ENCODE measurements at regions not wholly inside any gene's neighbourhood (a gene's known extent, or its start where the extent isn't known, plus 50 kb on each side); places are given as distances from the start of the nearest gene placed in this dataset.

- TF ChIP-seq EZH2phosphoT487 (conservative IDR thresholded peaks at IDR 0.05; ENCODE audit: low read length) (no peak), CTCF (IDR thresholded peaks at IDR 0.05; ENCODE audit: insufficient read depth, low read length, poor library complexity, severe bottlenecking) (no peak)
- H3K4me3 ChIP-seq (ENCODE audit: insufficient read depth, low read length, poor library complexity, severe bottlenecking): no peak overlapping the region
- no peaks in the 10 kb centered on the region for H3K9me3 ChIP-seq (ENCODE audit: insufficient read depth, low read length)
- H3K79me2 ChIP-seq (ENCODE audit: insufficient read depth, low read length): no peaks in the 10 kb centered on the region
- no peaks in the 10 kb centered on the region for H3F3A ChIP-seq (ENCODE audit: insufficient read depth)
- H3K27me3 ChIP-seq (ENCODE audit: low read length): no peaks in the 10 kb centered on the region
- no peaks in the 10 kb centered on the region for H3K36me3 ChIP-seq (ENCODE audit: low read length)
- no peak overlapping the region for H2AFZ ChIP-seq (ENCODE audit: low read depth, low read length, severe bottlenecking)
- no peak overlapping the region for H3K4me2 ChIP-seq (ENCODE audit: low read depth, low read length, poor library complexity, severe bottlenecking)
- H3K27ac ChIP-seq (ENCODE audit: low read depth, low read length): no peak overlapping the region
- H3K9ac ChIP-seq (ENCODE audit: low read length): no peak overlapping the region
- no peaks in the 10 kb centered on the region for H4K20me1 ChIP-seq (ENCODE audit: low read depth, low read length)
- H3K9me2 ChIP-seq (replicated peaks; ENCODE audit: insufficient read depth, low read length): no peaks in the 10 kb centered on the region
These were observed 168.6 kb downstream of the CTTN start for GRCh38 chr11:70566768-70567530.

- Histone ChIP-seq H3F3A (ENCODE audit: insufficient read depth) (no peaks in the 10 kb centered on the region), H2AFZ (ENCODE audit: low read depth, low read length, severe bottlenecking) (no peak overlapping the region), H3K9me2 (replicated peaks; ENCODE audit: insufficient read depth, low read length) (no peaks in the 10 kb centered on the region), H3K79me2 (ENCODE audit: insufficient read depth, low read length) (no peaks in the 10 kb centered on the region), H3K9me3 (ENCODE audit: insufficient read depth, low read length) (no peaks in the 10 kb centered on the region), H3K27ac (ENCODE audit: low read depth, low read length) (no peak overlapping the region), H3K9ac (ENCODE audit: low read length) (no peak overlapping the region), H3K4me3 (ENCODE audit: insufficient read depth, low read length, poor library complexity, severe bottlenecking) (no peak overlapping the region), H3K4me2 (ENCODE audit: low read depth, low read length, poor library complexity, severe bottlenecking) (no peak overlapping the region), H3K36me3 (ENCODE audit: low read length) (no peaks in the 10 kb centered on the region), H4K20me1 (ENCODE audit: low read depth, low read length) (no peaks in the 10 kb centered on the region), H3K27me3 (ENCODE audit: low read length) (no peaks in the 10 kb centered on the region)
- TF ChIP-seq EZH2phosphoT487 (conservative IDR thresholded peaks at IDR 0.05; ENCODE audit: low read length): no peak
- TF ChIP-seq CTCF (IDR thresholded peaks at IDR 0.05; ENCODE audit: insufficient read depth, low read length, poor library complexity, severe bottlenecking): no peak
These were observed 169.3 kb downstream of the CTTN start for GRCh38 chr11:70567680-70568034.

- H2AFZ ChIP-seq (ENCODE audit: low read depth, low read length, severe bottlenecking): no peak overlapping the region
- H3K4me3 ChIP-seq (ENCODE audit: insufficient read depth, low read length, poor library complexity, severe bottlenecking): no peak overlapping the region
- H4K20me1 ChIP-seq (ENCODE audit: low read depth, low read length): no peaks in the 10 kb centered on the region
- no peak overlapping the region for H3K27ac ChIP-seq (ENCODE audit: low read depth, low read length)
- no peak overlapping the region for H3K4me2 ChIP-seq (ENCODE audit: low read depth, low read length, poor library complexity, severe bottlenecking)
- no peaks in the 10 kb centered on the region for H3K9me2 ChIP-seq (replicated peaks; ENCODE audit: insufficient read depth, low read length)
- no peaks in the 10 kb centered on the region for H3K79me2 ChIP-seq (ENCODE audit: insufficient read depth, low read length)
- H3K27me3 ChIP-seq (ENCODE audit: low read length): no peaks in the 10 kb centered on the region
- H3F3A ChIP-seq (ENCODE audit: insufficient read depth): no peaks in the 10 kb centered on the region
- no peak overlapping the region for H3K9ac ChIP-seq (ENCODE audit: low read length)
- H3K36me3 ChIP-seq (ENCODE audit: low read length): no peaks in the 10 kb centered on the region
- H3K9me3 ChIP-seq (ENCODE audit: insufficient read depth, low read length): no peaks in the 10 kb centered on the region
- TF ChIP-seq CTCF (IDR thresholded peaks at IDR 0.05; ENCODE audit: insufficient read depth, low read length, poor library complexity, severe bottlenecking): no peak
- TF ChIP-seq EZH2phosphoT487 (conservative IDR thresholded peaks at IDR 0.05; ENCODE audit: low read length): no peak
These were observed 169.9 kb downstream of the CTTN start for GRCh38 chr11:70568035-70568813.
